ENCODE measurements at regions not wholly inside any gene's neighbourhood (a gene's known extent, or its start where the extent isn't known, plus 50 kb on each side); places are given as distances from the start of the nearest gene placed in this dataset.

- Histone ChIP-seq H3K36me3 (ENCODE audit: control insufficient read depth, insufficient read depth, low read length) (no peaks in the 10 kb centered on the region), H3K9ac (ENCODE audit: low read length) (no peak overlapping the region), H3K9me3 (ENCODE audit: control insufficient read depth, low read length) (no peaks in the 10 kb centered on the region), H3K4me3 (ENCODE audit: low read length) (no peak overlapping the region), H3K27me3 (ENCODE audit: control insufficient read depth, insufficient read depth, low read length) (no peaks in the 10 kb centered on the region), H3K4me1 (ENCODE audit: control insufficient read depth, insufficient read depth, low read length) (no peaks in the 10 kb centered on the region)
Measured at GRCh38 chr5:167633114-167633513, 658.3 kb upstream of the WWC1 start.

- Histone ChIP-seq H3K9me3 (ENCODE audit: control insufficient read depth, low read length) (no peaks in the 10 kb centered on the region), H3K4me1 (ENCODE audit: control insufficient read depth, insufficient read depth, low read length) (no peaks in the 10 kb centered on the region), H3K36me3 (ENCODE audit: control insufficient read depth, insufficient read depth, low read length) (no peaks in the 10 kb centered on the region), H3K4me3 (ENCODE audit: low read length) (no peak overlapping the region), H3K27me3 (ENCODE audit: control insufficient read depth, insufficient read depth, low read length) (no peaks in the 10 kb centered on the region), H3K9ac (ENCODE audit: low read length) (no peak overlapping the region)
Measured at GRCh38 chr5:167633931-167634341, 657.5 kb upstream of the WWC1 start.

GRCh38 chr5:167634432-167634831, 657.0 kb upstream of the WWC1 start:
- no peaks in the 10 kb centered on the region for H3K27me3 ChIP-seq (ENCODE audit: control insufficient read depth, insufficient read depth, low read length)
- no peak overlapping the region for H3K4me3 ChIP-seq (ENCODE audit: low read length)
- H3K36me3 ChIP-seq (ENCODE audit: control insufficient read depth, insufficient read depth, low read length): no peaks in the 10 kb centered on the region
- no peaks in the 10 kb centered on the region for H3K9me3 ChIP-seq (ENCODE audit: control insufficient read depth, low read length)
- no peaks in the 10 kb centered on the region for H3K4me1 ChIP-seq (ENCODE audit: control insufficient read depth, insufficient read depth, low read length)
- H3K9ac ChIP-seq (ENCODE audit: low read length): no peak overlapping the region

GRCh38 chr5:167638816-167639215, 652.6 kb upstream of the WWC1 start:
- Histone ChIP-seq H3K27me3 (ENCODE audit: control insufficient read depth, insufficient read depth, low read length) (no peaks in the 10 kb centered on the region), H3K4me1 (ENCODE audit: control insufficient read depth, insufficient read depth, low read length) (no peaks in the 10 kb centered on the region), H3K9me3 (ENCODE audit: control insufficient read depth, low read length) (no peaks in the 10 kb centered on the region), H3K4me3 (ENCODE audit: low read length) (no peak overlapping the region), H3K36me3 (ENCODE audit: control insufficient read depth, insufficient read depth, low read length) (no peaks in the 10 kb centered on the region), H3K9ac (ENCODE audit: low read length) (no peak overlapping the region)

GRCh38 chr5:167639273-167639672, 652.2 kb upstream of the WWC1 start:
- H3K9ac ChIP-seq (ENCODE audit: low read length): no peak overlapping the region
- H3K36me3 ChIP-seq (ENCODE audit: control insufficient read depth, insufficient read depth, low read length): no peaks in the 10 kb centered on the region
- no peaks in the 10 kb centered on the region for H3K27me3 ChIP-seq (ENCODE audit: control insufficient read depth, insufficient read depth, low read length)
- no peaks in the 10 kb centered on the region for H3K9me3 ChIP-seq (ENCODE audit: control insufficient read depth, low read length)
- H3K4me1 ChIP-seq (ENCODE audit: control insufficient read depth, insufficient read depth, low read length): no peaks in the 10 kb centered on the region
- H3K4me3 ChIP-seq (ENCODE audit: low read length): no peak overlapping the region

- Histone ChIP-seq H3K9ac (ENCODE audit: low read length) (no peak overlapping the region), H3K9me3 (ENCODE audit: control insufficient read depth, low read length) (no peaks in the 10 kb centered on the region), H3K4me1 (ENCODE audit: control insufficient read depth, insufficient read depth, low read length) (no peaks in the 10 kb centered on the region), H3K36me3 (ENCODE audit: control insufficient read depth, insufficient read depth, low read length) (no peaks in the 10 kb centered on the region), H3K4me3 (ENCODE audit: low read length) (no peak overlapping the region), H3K27me3 (ENCODE audit: control insufficient read depth, insufficient read depth, low read length) (no peaks in the 10 kb centered on the region)
Measured at GRCh38 chr5:167639766-167640165, 651.7 kb upstream of the WWC1 start.

- Histone ChIP-seq H3K9ac (ENCODE audit: low read length) (no peak overlapping the region), H3K27me3 (ENCODE audit: control insufficient read depth, insufficient read depth, low read length) (no peaks in the 10 kb centered on the region), H3K9me3 (ENCODE audit: control insufficient read depth, low read length) (no peaks in the 10 kb centered on the region)
Measured at GRCh38 chr5:167642181-167642580, 649.3 kb upstream of the WWC1 start.

GRCh38 chr5:167642779-167643517, 648.5 kb upstream of the WWC1 start:
- no peak overlapping the region for H3K9ac ChIP-seq (ENCODE audit: low read length)
- H3K36me3 ChIP-seq (ENCODE audit: control insufficient read depth, insufficient read depth, low read length): no peaks in the 10 kb centered on the region
- H3K4me1 ChIP-seq (ENCODE audit: control insufficient read depth, insufficient read depth, low read length): no peaks in the 10 kb centered on the region
- no peaks in the 10 kb centered on the region for H3K9me3 ChIP-seq (ENCODE audit: control insufficient read depth, low read length)
- H3K4me3 ChIP-seq (ENCODE audit: low read length): no peak overlapping the region
- H3K27me3 ChIP-seq (ENCODE audit: control insufficient read depth, insufficient read depth, low read length): no peaks in the 10 kb centered on the region

More at GRCh38 chr5:167642181-167642580, 649.3 kb upstream of the WWC1 start:
- no peak overlapping the region for H3K4me3 ChIP-seq (ENCODE audit: low read length)
- H3K36me3 ChIP-seq (ENCODE audit: control insufficient read depth, insufficient read depth, low read length): no peaks in the 10 kb centered on the region
- H3K4me1 ChIP-seq (ENCODE audit: control insufficient read depth, insufficient read depth, low read length): no peaks in the 10 kb centered on the region

- H3K9ac ChIP-seq (ENCODE audit: low read length): no peak overlapping the region
- H3K9me3 ChIP-seq (ENCODE audit: control insufficient read depth, low read length): no peaks in the 10 kb centered on the region
- no peaks in the 10 kb centered on the region for H3K36me3 ChIP-seq (ENCODE audit: control insufficient read depth, insufficient read depth, low read length)
- H3K4me3 ChIP-seq (ENCODE audit: low read length): no peak overlapping the region
- H3K4me1 ChIP-seq (ENCODE audit: control insufficient read depth, insufficient read depth, low read length): no peaks in the 10 kb centered on the region
- H3K27me3 ChIP-seq (ENCODE audit: control insufficient read depth, insufficient read depth, low read length): no peaks in the 10 kb centered on the region
Measured at GRCh38 chr5:167643631-167644280, 647.7 kb upstream of the WWC1 start.

GRCh38 chr5:167644619-167645018, 646.8 kb upstream of the WWC1 start:
- H3K4me3 ChIP-seq (ENCODE audit: low read length): no peak overlapping the region
- no peaks in the 10 kb centered on the region for H3K9me3 ChIP-seq (ENCODE audit: control insufficient read depth, low read length)
- no peaks in the 10 kb centered on the region for H3K27me3 ChIP-seq (ENCODE audit: control insufficient read depth, insufficient read depth, low read length)
- no peaks in the 10 kb centered on the region for H3K4me1 ChIP-seq (ENCODE audit: control insufficient read depth, insufficient read depth, low read length)
- H3K9ac ChIP-seq (ENCODE audit: low read length): no peak overlapping the region
- H3K36me3 ChIP-seq (ENCODE audit: control insufficient read depth, insufficient read depth, low read length): no peaks in the 10 kb centered on the region

GRCh38 chr5:167649471-167649870, 642.0 kb upstream of the WWC1 start:
- H3K4me1 ChIP-seq (ENCODE audit: control insufficient read depth, insufficient read depth, low read length): no peaks in the 10 kb centered on the region
- no peak overlapping the region for H3K9ac ChIP-seq (ENCODE audit: low read length)
- H3K9me3 ChIP-seq (ENCODE audit: control insufficient read depth, low read length): no peaks in the 10 kb centered on the region
- no peak overlapping the region for H3K4me3 ChIP-seq (ENCODE audit: low read length)
- H3K27me3 ChIP-seq (ENCODE audit: control insufficient read depth, insufficient read depth, low read length): no peaks in the 10 kb centered on the region
- H3K36me3 ChIP-seq (ENCODE audit: control insufficient read depth, insufficient read depth, low read length): no peaks in the 10 kb centered on the region

- H3K4me3 ChIP-seq (ENCODE audit: low read length): no peak overlapping the region
- no peak overlapping the region for H3K9ac ChIP-seq (ENCODE audit: low read length)
- no peaks in the 10 kb centered on the region for H3K36me3 ChIP-seq (ENCODE audit: control insufficient read depth, insufficient read depth, low read length)
- H3K4me1 ChIP-seq (ENCODE audit: control insufficient read depth, insufficient read depth, low read length): no peaks in the 10 kb centered on the region
- no peaks in the 10 kb centered on the region for H3K9me3 ChIP-seq (ENCODE audit: control insufficient read depth, low read length)
- H3K27me3 ChIP-seq (ENCODE audit: control insufficient read depth, insufficient read depth, low read length): no peaks in the 10 kb centered on the region
Measured at GRCh38 chr5:167652690-167653089, 638.8 kb upstream of the WWC1 start.

All from mucosa of stomach (tissue), 1 donor.